Adrenal gland (tissue), 9 donors: ENCODE measurements at regions not wholly inside any gene's neighbourhood (a gene's known extent, or its start where the extent isn't known, plus 50 kb on each side); places are given as distances from the start of the nearest gene placed in this dataset.

Source experiments
- DNase-seq, 7 donors: peaks; one replicate each; pipeline ENCODE4 v3.0.0-alpha.2; 2019 to 2020
- H3K27ac ChIP-seq, 5 donors: fragments of 200-600 bp; sonication (generic) in 4 of 5; 1 replicate in 3 of 5; 2 replicates in 2 of 5; pipeline versions ENCODE4 v1.5.1 to v1.8.0; 2016 to 2020; ENCODE audit warnings: mild to moderate bottlenecking in 1 of 5
- H3K27me3 ChIP-seq: fragments of 200-600 bp; 2 replicates; pipeline ENCODE4 v1.8.0; 2021
- H3K36me3 ChIP-seq, 2 donors: fragments of 200-600 bp; replicated peaks in 1 of 2; 1 replicate in 1 of 2; 2 replicates in 1 of 2; pipeline versions ENCODE4 v1.5.1 to v1.8.0; 2018 to 2022
- H3K4me1 ChIP-seq, 2 donors: fragments of 200-600 bp; replicated peaks in 1 of 2; 1 replicate in 1 of 2; 2 replicates in 1 of 2; pipeline versions ENCODE4 v1.5.1 to v1.8.0; 2018 to 2021
- H3K4me3 ChIP-seq, 4 donors: fragments of 200-600 bp; sonication (generic) in 3 of 4; one replicate each; pipeline ENCODE4 v1.5.1; 2016 to 2018
- H3K9me3 ChIP-seq, 3 donors: fragments of 200-600 bp; sonication (generic) in 1 of 3; replicated peaks in 1 of 3; 1 replicate in 2 of 3; 2 replicates in 1 of 3; pipeline versions ENCODE4 v1.5.1 to v1.8.0; 2016 to 2021
- POLR2A ChIP-seq, 2 donors: fragments of 450-650 bp; IDR thresholded peaks; one replicate each; pipeline ENCODE4 v1.6.1; 2017; ENCODE audit warnings: antibody characterized with exemption in 2 of 2, mild to moderate bottlenecking in 2 of 2, moderate library complexity in 1 of 2
- WGBS, 4 donors: extraction: QIAGEN DNeasy Blood & Tissue Kit in 2 of 4; methylation state at CpG; one replicate each; pipeline versions ENCODE4 v1.1.5 to v1.1.7; 2013 to 2017; 5-methylcytosine and 5-hydroxymethylcytosine counted together
- intact Hi-C, 2 donors: fragments of 100-400 bp; cut with DNase I; formaldehyde crosslinking; loops; one replicate each; pipeline versions ENCODE4 v1.14.1 to v1.15.0; 2022 to 2023
- TF ChIP-seq, protein P1 (sequence below), 6 experiments: fragments of 450-650 bp in 4 of 6; fragments of 200-600 bp in 2 of 6; sonication (generic) in 1 of 6; IDR thresholded peaks; 1 replicate in 5 of 6; 2 replicates in 1 of 6; pipeline versions ENCODE4 v1.5.1 to v1.8.0; 2016 to 2021; ENCODE audit warnings: antibody characterized with exemption in 6 of 6, mild to moderate bottlenecking in 2 of 6, moderate library complexity in 1 of 6
- donor health status: healthy with polysubstance abuse.
- donor health status: Bipolar disorder and iron deficiency.
- donor health status: DM: yes; HTN: yes; CAD: no.
- donor health status: DM: no; HTN: no; CAD: no.
- donor health status: DM: no; HTN: no; CAD: no.

DNA sequence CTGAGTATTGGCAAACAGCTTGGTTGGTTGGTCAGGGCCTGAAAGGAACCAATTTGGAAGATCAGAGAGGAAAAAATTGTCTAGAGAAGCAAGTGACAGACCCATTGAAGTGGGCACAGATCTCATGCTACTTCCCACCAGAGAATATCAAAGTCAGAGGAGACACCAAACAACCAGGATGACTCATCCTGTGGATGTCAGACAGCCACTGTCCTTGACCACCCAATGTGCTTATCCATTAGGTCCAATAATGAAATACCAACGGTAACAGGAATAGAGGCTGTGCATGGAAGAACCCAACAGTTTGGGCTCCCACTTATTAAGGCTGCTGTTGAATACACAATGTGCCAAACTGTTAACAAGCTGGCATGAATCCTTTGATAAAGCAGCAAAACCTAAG is 323.1 kb upstream of the ATP11B start:
- H3K36me3 ChIP-seq: no peaks in the 10 kb centered on the region
- intact Hi-C loops: no loop called here
- H3K27ac ChIP-seq: no peak overlapping the region

DNA sequence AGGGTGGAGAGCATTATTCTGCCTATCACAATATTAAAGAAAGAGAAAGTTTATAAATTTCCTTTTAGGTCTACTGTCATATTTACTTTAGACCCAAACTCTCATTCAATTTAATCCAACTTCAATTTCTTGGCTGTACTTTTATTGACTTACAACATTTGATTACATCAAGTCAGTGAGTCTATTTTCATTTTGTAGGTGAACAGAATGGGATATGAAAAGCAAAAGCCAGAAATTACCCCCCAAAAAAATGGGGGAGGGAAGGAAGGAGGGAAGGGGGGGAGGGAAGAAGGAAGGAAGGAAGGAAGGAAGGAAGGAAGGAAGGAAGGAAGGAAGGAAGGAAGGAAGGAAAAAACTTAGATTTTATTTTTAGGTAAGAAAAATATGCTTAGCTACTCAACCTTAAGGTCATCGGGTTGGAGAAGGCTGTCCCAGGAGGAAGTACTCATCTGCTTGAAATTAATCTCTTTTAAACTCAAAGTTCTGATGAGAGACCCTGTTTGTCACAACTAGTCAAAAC is 320.1 kb upstream of the ATP11B start:
- TF ChIP-seq, protein P1, sequence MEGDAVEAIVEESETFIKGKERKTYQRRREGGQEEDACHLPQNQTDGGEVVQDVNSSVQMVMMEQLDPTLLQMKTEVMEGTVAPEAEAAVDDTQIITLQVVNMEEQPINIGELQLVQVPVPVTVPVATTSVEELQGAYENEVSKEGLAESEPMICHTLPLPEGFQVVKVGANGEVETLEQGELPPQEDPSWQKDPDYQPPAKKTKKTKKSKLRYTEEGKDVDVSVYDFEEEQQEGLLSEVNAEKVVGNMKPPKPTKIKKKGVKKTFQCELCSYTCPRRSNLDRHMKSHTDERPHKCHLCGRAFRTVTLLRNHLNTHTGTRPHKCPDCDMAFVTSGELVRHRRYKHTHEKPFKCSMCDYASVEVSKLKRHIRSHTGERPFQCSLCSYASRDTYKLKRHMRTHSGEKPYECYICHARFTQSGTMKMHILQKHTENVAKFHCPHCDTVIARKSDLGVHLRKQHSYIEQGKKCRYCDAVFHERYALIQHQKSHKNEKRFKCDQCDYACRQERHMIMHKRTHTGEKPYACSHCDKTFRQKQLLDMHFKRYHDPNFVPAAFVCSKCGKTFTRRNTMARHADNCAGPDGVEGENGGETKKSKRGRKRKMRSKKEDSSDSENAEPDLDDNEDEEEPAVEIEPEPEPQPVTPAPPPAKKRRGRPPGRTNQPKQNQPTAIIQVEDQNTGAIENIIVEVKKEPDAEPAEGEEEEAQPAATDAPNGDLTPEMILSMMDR (IDR thresholded peaks at IDR 0.05): no peak
- TF ChIP-seq POLR2A (IDR thresholded peaks at IDR 0.05): no peak
- DNase-seq: no peak
- no peaks in the 10 kb centered on the region for H3K9me3 ChIP-seq
- no peaks in the 10 kb centered on the region for H3K4me1 ChIP-seq
- H3K36me3 ChIP-seq: no peaks in the 10 kb centered on the region
- no peaks in the 10 kb centered on the region for H3K27me3 ChIP-seq
- intact Hi-C loops: no loop called here
- 79 to 93% (median 90%) methylated on average over 1 of the region's 1 CpG for WGBS, 4 donors
- no peak overlapping the region for H3K27ac ChIP-seq
- no peak overlapping the region for H3K4me3 ChIP-seq

More for the DNA sequence above, 323.1 kb upstream of the ATP11B start:
- H3K4me3 ChIP-seq: no peak overlapping the region
- H3K9me3 ChIP-seq: no peaks in the 10 kb centered on the region
- no peaks in the 10 kb centered on the region for H3K27me3 ChIP-seq
- 30 to 55% (median 45%) methylated on average over 1 of the region's 1 CpG for WGBS, 4 donors
- TF ChIP-seq, protein P1 (IDR thresholded peaks at IDR 0.05): no peak
- no peak for TF ChIP-seq POLR2A (IDR thresholded peaks at IDR 0.05)
- no peaks in the 10 kb centered on the region for H3K4me1 ChIP-seq
- DNase-seq: no peak

DNA sequence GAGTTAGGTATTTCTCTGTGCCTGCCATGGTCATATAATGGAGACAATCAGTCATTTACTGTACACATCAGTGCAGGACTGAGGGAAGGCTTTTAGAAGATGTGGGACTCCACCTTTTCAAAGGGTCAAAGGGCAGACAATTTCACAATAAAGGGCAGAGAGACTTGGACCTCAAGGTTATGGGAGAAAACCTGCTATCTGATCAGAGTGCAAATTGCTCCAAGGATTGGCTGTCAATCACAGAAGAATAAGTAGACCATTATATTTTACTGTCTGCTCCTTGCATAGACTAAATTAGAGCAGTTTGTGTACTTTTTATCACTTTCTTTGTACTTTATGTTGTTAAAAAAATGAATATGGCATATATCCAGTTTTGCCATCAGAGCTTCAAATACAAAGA is 314.9 kb upstream of the ATP11B start:
- Histone ChIP-seq H3K4me1 (no peaks in the 10 kb centered on the region), H3K27me3 (no peaks in the 10 kb centered on the region), H3K4me3 (no peak overlapping the region), H3K36me3 (no peaks in the 10 kb centered on the region), H3K9me3 (no peaks in the 10 kb centered on the region), H3K27ac (no peak overlapping the region)
- DNase-seq: no peak
- TF ChIP-seq POLR2A (IDR thresholded peaks at IDR 0.05): no peak
- TF ChIP-seq, protein P1 (IDR thresholded peaks at IDR 0.05): no peak
- intact Hi-C loops: no loop called here

DNA sequence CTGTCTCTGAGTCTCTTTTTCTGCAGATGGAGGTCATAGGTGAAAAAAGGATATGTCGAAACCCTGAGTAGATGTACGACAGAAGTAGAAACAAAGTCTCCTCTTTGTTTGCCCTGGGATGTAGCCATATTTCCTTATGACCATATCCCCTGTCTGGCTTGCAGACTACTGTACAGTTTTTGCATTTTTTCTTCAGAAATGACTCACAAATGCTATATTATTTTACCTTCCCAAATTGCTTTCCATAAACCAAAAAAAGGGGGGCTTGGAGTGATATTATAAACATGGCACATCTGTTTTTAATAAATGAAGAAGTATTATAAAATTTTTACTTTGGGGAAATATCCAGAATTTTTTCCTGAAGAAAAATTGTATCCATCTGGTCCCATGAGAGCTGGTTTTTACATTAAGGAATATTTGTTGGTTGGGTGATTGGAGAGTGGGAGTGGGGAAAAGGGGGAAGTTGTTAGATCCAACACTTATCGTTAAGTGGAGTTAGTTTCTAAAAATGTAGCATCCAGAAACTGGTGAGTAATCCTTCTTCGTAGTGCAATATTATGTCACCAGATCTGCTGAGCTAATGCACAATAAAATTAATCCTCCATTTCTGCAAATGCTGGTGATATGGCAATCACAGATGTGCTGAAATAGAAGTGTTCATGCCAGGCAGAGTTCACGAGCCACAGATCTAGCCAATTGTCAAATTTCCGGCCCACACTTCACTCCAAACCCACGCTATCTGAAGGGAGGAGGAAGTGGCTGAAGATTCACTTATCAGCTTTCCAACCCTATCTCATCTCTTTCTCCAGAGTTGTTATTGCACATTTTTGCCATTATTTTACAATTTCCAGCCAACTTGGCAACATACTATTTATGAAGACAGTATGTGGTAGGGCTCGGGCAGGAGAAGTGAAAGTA is 313.6 kb upstream of the ATP11B start:
- H3K27ac ChIP-seq: no peak overlapping the region
- intact Hi-C loops: no loop called here
- H3K36me3 ChIP-seq: no peaks in the 10 kb centered on the region
- H3K27me3 ChIP-seq: no peaks in the 10 kb centered on the region
- no peak overlapping the region for H3K4me3 ChIP-seq
- no peak for DNase-seq
- H3K9me3 ChIP-seq: no peaks in the 10 kb centered on the region
- TF ChIP-seq POLR2A (IDR thresholded peaks at IDR 0.05): no peak
- TF ChIP-seq, protein P1 (IDR thresholded peaks at IDR 0.05): no peak
- whole genome bisulfite sequencing, 4 donors: 62 to 71% (median 68%) methylated on average over 8 of the region's 8 CpGs
- H3K4me1 ChIP-seq: no peaks in the 10 kb centered on the region
